ENCODE measurements at regions not wholly inside any gene's neighbourhood (a gene's known extent, or its start where the extent isn't known, plus 50 kb on each side); places are given as distances from the start of the nearest gene placed in this dataset.

- Histone ChIP-seq H2AFZ (ENCODE audit: control insufficient read depth, low read depth, low read length) (no peak overlapping the region), H3K4me3 (no peak overlapping the region), H3K27ac (ENCODE audit: control insufficient read depth, insufficient read depth) (no peak overlapping the region), H3K36me3 (ENCODE audit: control insufficient read depth in 2 of 2, insufficient read depth in 2 of 2, low read length in 1 of 2) (no peaks in the 10 kb centered on the region), H3K27me3 (replicated peaks in 1 of 2; ENCODE audit: control insufficient read depth in 2 of 2, insufficient read depth in 2 of 2, low read length in 1 of 2) (no peaks in the 10 kb centered on the region), H3K79me2 (ENCODE audit: control insufficient read depth, insufficient read depth, low read length) (no peaks in the 10 kb centered on the region), H3K4me1 (ENCODE audit: control insufficient read depth, insufficient read depth, low read length) (no peaks in the 10 kb centered on the region), H3K9ac (ENCODE audit: control insufficient read depth, insufficient read depth, low read length) (no peak overlapping the region), H4K20me1 (ENCODE audit: control insufficient read depth, insufficient read depth) (no peaks in the 10 kb centered on the region), H3K9me3 (replicated peaks; ENCODE audit: control insufficient read depth, insufficient read depth, low read length) (no peaks in the 10 kb centered on the region), H3K4me2 (ENCODE audit: control insufficient read depth, insufficient read depth) (no peak overlapping the region)
- ChIA-PET CTCF (no interaction called here), RAD21 (ENCODE audit: unreplicated experiment) (no interaction called here), POLR2A (no interaction called here), SMC1A (ENCODE audit: uncharacterized antibody, unreplicated experiment) (no interaction called here)
- intact Hi-C loops (cut with micrococcal nuclease; ENCODE audit: unreplicated experiment) (no loop called here), in situ Hi-C loops (cut with MboI) (no loop called here)
- BruUV-seq (replicated peaks) = no TSS peak
- FAIRE-seq = no peak
- DNase-seq (ENCODE audit: low read depth, low spot score) = no peak
- TF ChIP-seq ZNF384 (IDR thresholded peaks at IDR 0.05; ENCODE audit: borderline replicate concordance, low read depth, low read length) = no peak
- no peak for TF ChIP-seq SMC3 (IDR thresholded peaks at IDR 0.05; ENCODE audit: borderline replicate concordance, low read length)
- no peak for TF ChIP-seq CHD4 (IDR thresholded peaks at IDR 0.05)
- no peak for TF ChIP-seq NR2F1 (conservative IDR thresholded peaks at IDR 0.05)
- TF ChIP-seq IRF4 (IDR thresholded peaks at IDR 0.05; ENCODE audit: low read depth, low read length) = no peak
- no peak for TF ChIP-seq BHLHE40 (IDR thresholded peaks at IDR 0.05; ENCODE audit: borderline replicate concordance in 1 of 2, low read depth in 2 of 2, low read length in 1 of 2)
- TF ChIP-seq BRCA1 (IDR thresholded peaks at IDR 0.05; ENCODE audit: low read depth, low read length) = no peak
- no peak for TF ChIP-seq POU2F2 (IDR thresholded peaks at IDR 0.05; ENCODE audit: borderline replicate concordance, low read depth, low read length)
- TF ChIP-seq HCFC1 (IDR thresholded peaks at IDR 0.05; ENCODE audit: low read length) = no peak
- TF ChIP-seq WRNIP1 (IDR thresholded peaks at IDR 0.05; ENCODE audit: borderline replicate concordance, low read depth, low read length) = no peak
- no peak for TF ChIP-seq ESRRA (IDR thresholded peaks at IDR 0.05; ENCODE audit: low read length)
- no peak for TF ChIP-seq EED (IDR thresholded peaks at IDR 0.05; ENCODE audit: low read depth)
- no peak for TF ChIP-seq EGR1 (IDR thresholded peaks at IDR 0.05; ENCODE audit: borderline replicate concordance in 1 of 2, low read depth in 2 of 2, low read length in 2 of 2)
- TF ChIP-seq TCF3 (IDR thresholded peaks at IDR 0.05; ENCODE audit: borderline replicate concordance, insufficient read depth, low read depth, low read length) = no peak
- no peak for ATAC-seq
These were observed 716.4 kb upstream of the CHAC2 start for GRCh38 chr2:53051157-53051556.
